Caco-2 (cell line): ENCODE measurements at regions not wholly inside any gene's neighbourhood (a gene's known extent, or its start where the extent isn't known, plus 50 kb on each side); places are given as distances from the start of the nearest gene placed in this dataset.

ENCODE experiments used
- BruUV-seq: library from RNA; stranded (reverse); fragments of 400-500 nt; replicated peaks from 2 replicates; lab custom pipeline; 2021; lab: Mats Ljungman, UMichigan
- CTCF ChIA-PET: fragments of 300-600 bp; sonication (Branson Sonifier 250); formaldehyde crosslinking; loops from one replicate; lab custom pipeline; 2022; ENCODE audit warnings: antibody characterized with exemption; lab: Charles Lee
- POLR2A ChIA-PET: fragments of 300-600 bp; sonication (Branson Sonifier 250); formaldehyde crosslinking; loops from one replicate; lab custom pipeline; 2022; ENCODE audit warnings: antibody characterized with exemption; lab: Charles Lee
- DNase-seq, 2 experiments: peaks; one replicate each; pipeline versions ENCODE4 v3.0.0 to v3.0.0-alpha.2; 2020 to 2022
- H3K27me3 ChIP-seq: replicated peaks from 2 replicates; pipeline ENCODE4 v1.6.0; 2011; ENCODE audit warnings: low read length; ENCODE audit not compliant: control insufficient read depth, insufficient read depth
- H3K36me3 ChIP-seq: 2 replicates; pipeline ENCODE4 v1.5.1; 2011; ENCODE audit warnings: low read length; ENCODE audit not compliant: control insufficient read depth, insufficient read depth
- H3K4me1 ChIP-seq: fragments of 250-450 bp; sonication (Bioruptor Pico); 2 replicates; pipeline ENCODE4 v1.5.1; 2020; ENCODE audit warnings: mild to moderate bottlenecking
- H3K4me3 ChIP-seq: 2 replicates; pipeline ENCODE4 v1.5.1; 2011; ENCODE audit warnings: low read depth, mild to moderate bottlenecking, control low read depth, low read length
- H3K9me3 ChIP-seq: fragments of 250-450 bp; sonication (Bioruptor Pico); 2 replicates; pipeline ENCODE4 v1.5.1; 2020; ENCODE audit warnings: mild to moderate bottlenecking, moderate library complexity
- H3K27ac Mint-ChIP-seq: one replicate; pipeline ENCODE4 v1.8.0; 2022; ENCODE audit warnings: mixed read lengths; ENCODE audit not compliant: unreplicated experiment
- H3K27me3 Mint-ChIP-seq: one replicate; pipeline ENCODE4 v1.8.0; 2022; ENCODE audit warnings: mixed read lengths; ENCODE audit not compliant: insufficient read depth, unreplicated experiment
- H3K36me3 Mint-ChIP-seq: one replicate; pipeline ENCODE4 v1.8.0; 2022; ENCODE audit warnings: mild to moderate bottlenecking, mixed read lengths; ENCODE audit not compliant: insufficient read depth, unreplicated experiment
- H3K4me1 Mint-ChIP-seq: one replicate; pipeline ENCODE4 v1.8.0; 2022; ENCODE audit warnings: low read depth, mixed read lengths; ENCODE audit not compliant: unreplicated experiment
- H3K4me3 Mint-ChIP-seq: one replicate; pipeline ENCODE4 v1.8.0; 2022; ENCODE audit warnings: mild to moderate bottlenecking, moderate library complexity, mixed read lengths; ENCODE audit not compliant: unreplicated experiment
- H3K9me3 Mint-ChIP-seq: one replicate; pipeline ENCODE4 v1.8.0; 2022; ENCODE audit warnings: mixed read lengths; ENCODE audit not compliant: unreplicated experiment
- CTCF ChIP-seq, 2 experiments: fragments of 200-600 bp in 1 of 2; IDR thresholded peaks; 1 replicate in 1 of 2; 2 replicates in 1 of 2; pipeline versions ENCODE4 v1.5.1 to v1.8.0; 2011 to 2022; ENCODE audit warnings: antibody characterized with exemption in 1 of 2, control low read depth in 1 of 2, inconsistent platforms in 1 of 2, low read depth in 1 of 2, low read length in 1 of 2, mild to moderate bottlenecking in 1 of 2, moderate library complexity in 1 of 2; ENCODE audit not compliant: insufficient read depth in 1 of 2, severe bottlenecking in 1 of 2, unreplicated experiment in 1 of 2
- intact Hi-C: fragments of 100-400 bp; cut with micrococcal nuclease; formaldehyde crosslinking; loops from one replicate; pipeline ENCODE4 v1.10.0; 2022; ENCODE audit not compliant: unreplicated experiment

- H3K4me3 ChIP-seq, result no peak overlapping the region
- no peaks in the 10 kb centered on the region for H3K4me1 Mint-ChIP-seq
- no peaks in the 10 kb centered on the region for H3K36me3 Mint-ChIP-seq
- H3K27ac Mint-ChIP-seq, result no peak overlapping the region
- POLR2A ChIA-PET, result no interaction called here
- H3K27me3 Mint-ChIP-seq, result peaks cover under 1% of the 10 kb centered on the region
- H3K27me3 ChIP-seq, result no peaks in the 10 kb centered on the region
- BruUV-seq, result no TSS peak
- DNase-seq, result no peak
- no peaks in the 10 kb centered on the region for H3K4me1 ChIP-seq
- H3K4me3 Mint-ChIP-seq, result no peak overlapping the region
- H3K9me3 ChIP-seq, result no peaks in the 10 kb centered on the region
- no peak for TF ChIP-seq CTCF (IDR thresholded peaks at IDR 0.05; ENCODE audit: insufficient read depth in 1 of 2, low read depth in 1 of 2, low read length in 1 of 2, severe bottlenecking in 1 of 2, unreplicated experiment in 1 of 2)
- no peaks in the 10 kb centered on the region for H3K36me3 ChIP-seq
- H3K9me3 Mint-ChIP-seq, result no peaks in the 10 kb centered on the region
- intact Hi-C loops, result no loop called here
- CTCF ChIA-PET, result no interaction called here
These were observed 166.9 kb upstream of the DIO3 start for GRCh38 chr14:101394374-101394773.

DNA sequence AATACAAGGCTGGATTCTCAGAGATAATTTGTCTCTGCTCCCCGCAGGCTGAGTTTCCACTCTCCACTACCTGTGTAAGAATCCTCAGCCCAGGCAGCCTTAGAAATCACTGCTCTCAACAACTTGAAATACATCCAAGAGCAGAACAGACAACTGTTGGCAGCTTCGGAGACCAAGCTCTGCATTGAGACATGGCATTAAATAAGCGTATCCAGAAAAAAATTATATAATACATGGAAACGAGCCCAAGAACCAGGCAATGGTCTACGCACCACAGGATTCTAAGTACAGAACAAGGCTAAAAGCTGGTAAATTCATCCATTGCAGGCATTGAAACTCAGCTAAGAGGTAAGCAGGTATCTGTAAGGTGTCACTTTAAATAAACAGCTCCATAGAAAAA, 165.5 kb upstream of the DIO3 start:
- Mint-ChIP-seq H3K27ac (no peak overlapping the region), H3K27me3 (no peaks in the 10 kb centered on the region), H3K36me3 (no peaks in the 10 kb centered on the region), H3K4me1 (no peaks in the 10 kb centered on the region), H3K9me3 (no peaks in the 10 kb centered on the region), H3K4me3 (no peak overlapping the region)
- Histone ChIP-seq H3K27me3 (no peaks in the 10 kb centered on the region), H3K9me3 (no peaks in the 10 kb centered on the region), H3K4me3 (no peak overlapping the region), H3K4me1 (no peaks in the 10 kb centered on the region), H3K36me3 (no peaks in the 10 kb centered on the region)
- ChIA-PET POLR2A (no interaction called here), CTCF (no interaction called here)
- TF ChIP-seq CTCF (IDR thresholded peaks at IDR 0.05; ENCODE audit: insufficient read depth in 1 of 2, low read depth in 1 of 2, low read length in 1 of 2, severe bottlenecking in 1 of 2, unreplicated experiment in 1 of 2), result no peak
- no TSS peak for BruUV-seq
- DNase-seq, result no peak
- intact Hi-C loops, result no loop called here

DNA sequence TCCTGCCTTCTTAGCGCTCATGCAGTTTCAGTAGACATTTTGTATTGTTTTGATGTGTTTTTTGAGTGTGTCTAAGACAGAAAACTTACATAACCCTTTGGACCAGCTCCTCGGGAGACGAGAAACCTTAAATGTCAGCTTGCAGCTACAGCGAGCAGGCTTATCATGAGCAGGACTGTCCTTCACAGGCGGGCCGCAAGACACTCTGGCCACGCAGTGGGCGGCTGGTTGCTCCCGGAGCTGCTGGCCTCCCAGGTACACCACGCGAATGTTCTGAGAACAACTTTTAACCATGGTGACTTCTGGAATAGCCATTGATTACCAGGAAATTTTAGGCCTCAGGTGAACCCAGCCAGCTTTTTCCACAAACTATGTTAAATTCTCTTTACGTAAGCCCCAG, 164.1 kb upstream of the DIO3 start:
- Mint-ChIP-seq H3K4me3 (no peak overlapping the region), H3K9me3 (no peaks in the 10 kb centered on the region)
- POLR2A ChIA-PET, result no interaction called here

More for the DNA sequence above, 164.1 kb upstream of the DIO3 start:
- no peaks in the 10 kb centered on the region for H3K36me3 Mint-ChIP-seq
- no peaks in the 10 kb centered on the region for H3K36me3 ChIP-seq
- intact Hi-C loops, result no loop called here
- no peak for TF ChIP-seq CTCF (IDR thresholded peaks at IDR 0.05; ENCODE audit: insufficient read depth in 1 of 2, low read depth in 1 of 2, low read length in 1 of 2, severe bottlenecking in 1 of 2, unreplicated experiment in 1 of 2)
- no peak overlapping the region for H3K4me3 ChIP-seq
- BruUV-seq, result no TSS peak
- H3K4me1 ChIP-seq, result no peaks in the 10 kb centered on the region
- no peaks in the 10 kb centered on the region for H3K27me3 ChIP-seq
- H3K27me3 Mint-ChIP-seq, result no peaks in the 10 kb centered on the region
- H3K9me3 ChIP-seq, result no peaks in the 10 kb centered on the region
- no peak for DNase-seq
- no peak overlapping the region for H3K27ac Mint-ChIP-seq
- no peaks in the 10 kb centered on the region for H3K4me1 Mint-ChIP-seq
- CTCF ChIA-PET, result interaction anchor here (0.6 kb wide), 1 partner anchor 897 kb away, joined by 5 read pairs; no protein-coding TSS in a partner anchor
